Bone marrow (tissue), 2 donors: ENCODE measurements at regions not wholly inside any gene's neighbourhood (a gene's known extent, or its start where the extent isn't known, plus 50 kb on each side); places are given as distances from the start of the nearest gene placed in this dataset.
"Not testable (repeated sequence)": the region's sequence is repeated elsewhere in the genome, so short reads cannot be mapped to it uniquely, and the experiment has no call there.

Source experiments
- DNase-seq, 2 donors: peaks; one replicate each; lab custom pipeline; 2025; lab: John Stamatoyannopoulos, UW

- no peak for DNase-seq
These were observed 210.6 kb downstream of the DEPDC1B start for GRCh38 chr5:60489377-60489776.

- no peak for DNase-seq
These were observed 211.4 kb downstream of the DEPDC1B start for GRCh38 chr5:60488466-60489130.

- DNase-seq, result no peak
These were observed 212.0 kb downstream of the DEPDC1B start for GRCh38 chr5:60487885-60488442.

GRCh38 chr5:60487476-60487875, 212.5 kb downstream of the DEPDC1B start:
- DNase-seq, result no peak

- DNase-seq, result no peak
These were observed 214.6 kb downstream of the DEPDC1B start for GRCh38 chr5:60485361-60485760.

- DNase-seq, result no peak
These were observed 216.9 kb downstream of the DEPDC1B start for GRCh38 chr5:60483050-60483449.

- no peak for DNase-seq
These were observed 217.7 kb downstream of the DEPDC1B start for GRCh38 chr5:60482301-60482700.

GRCh38 chr5:60479542-60479941, 220.4 kb downstream of the DEPDC1B start:
- DNase-seq, result no peak

- no peak for DNase-seq
These were observed 222.1 kb downstream of the DEPDC1B start for GRCh38 chr5:60477849-60478248.

GRCh38 chr5:60473654-60474053, 226.3 kb downstream of the DEPDC1B start:
- no peak for DNase-seq

GRCh38 chr5:60473027-60473426, 226.9 kb downstream of the DEPDC1B start:
- not testable (repeated sequence) for DNase-seq

GRCh38 chr5:60470881-60471280, 229.1 kb downstream of the DEPDC1B start:
- DNase-seq, result no peak

- no peak for DNase-seq
These were observed 230.7 kb downstream of the DEPDC1B start for GRCh38 chr5:60469286-60469685.

- no peak for DNase-seq
These were observed 236.6 kb downstream of the DEPDC1B start for GRCh38 chr5:60463179-60463868.

GRCh38 chr5:60458666-60459065, 241.3 kb downstream of the DEPDC1B start:
- no peak for DNase-seq

GRCh38 chr5:60457233-60457632, 242.7 kb downstream of the DEPDC1B start:
- no peak for DNase-seq

- no peak for DNase-seq
These were observed 244.4 kb downstream of the DEPDC1B start for GRCh38 chr5:60455589-60455988.

- DNase-seq, result not testable (repeated sequence)
These were observed 245.7 kb downstream of the DEPDC1B start for GRCh38 chr5:60454277-60454676.

- no peak for DNase-seq
These were observed 246.6 kb downstream of the DEPDC1B start for GRCh38 chr5:60453186-60453976.

GRCh38 chr5:60448600-60448999, 251.4 kb downstream of the DEPDC1B start:
- DNase-seq, result no peak

GRCh38 chr5:60447488-60447920, 252.5 kb downstream of the DEPDC1B start:
- DNase-seq, result no peak

GRCh38 chr5:60446917-60447316, 253.0 kb downstream of the DEPDC1B start:
- no peak for DNase-seq

- DNase-seq, result no peak
These were observed 254.0 kb downstream of the DEPDC1B start for GRCh38 chr5:60445921-60446320.
